ENCODE measurements at regions not wholly inside any gene's neighbourhood (a gene's known extent, or its start where the extent isn't known, plus 50 kb on each side); places are given as distances from the start of the nearest gene placed in this dataset.

DNA sequence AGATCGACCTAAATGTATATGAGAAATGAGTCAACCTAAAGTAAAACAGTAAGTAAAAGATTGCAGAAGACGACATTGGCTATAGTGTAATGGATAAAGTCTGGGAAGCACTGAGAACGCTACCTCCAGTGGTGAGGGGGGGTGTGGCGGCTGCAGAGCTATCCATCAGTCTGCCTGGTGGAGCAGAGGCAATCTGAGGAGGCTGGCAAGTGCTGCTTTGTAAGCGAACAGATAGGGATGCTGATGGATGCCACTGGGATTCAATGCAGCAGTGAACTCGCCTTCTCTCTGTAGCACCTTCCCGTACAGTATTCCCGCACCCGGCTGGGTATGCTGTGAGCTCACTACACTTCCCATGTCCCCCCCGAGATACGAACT, 261.5 kb downstream of the NSG2 start:
- Histone ChIP-seq H3K4me3 (no peak overlapping the region), H3K36me3 (ENCODE audit: low read depth) (no peaks in the 10 kb centered on the region), H3K9me3 (no peaks in the 10 kb centered on the region), H3K4me1 (ENCODE audit: low read depth) (no peaks in the 10 kb centered on the region)
- no peak for DNase-seq
- ATAC-seq: no peak
- intact Hi-C loops (cut with DNase I, micrococcal nuclease): no loop called here
- TF ChIP-seq CTCF (IDR thresholded peaks at IDR 0.05): no peak

DNA sequence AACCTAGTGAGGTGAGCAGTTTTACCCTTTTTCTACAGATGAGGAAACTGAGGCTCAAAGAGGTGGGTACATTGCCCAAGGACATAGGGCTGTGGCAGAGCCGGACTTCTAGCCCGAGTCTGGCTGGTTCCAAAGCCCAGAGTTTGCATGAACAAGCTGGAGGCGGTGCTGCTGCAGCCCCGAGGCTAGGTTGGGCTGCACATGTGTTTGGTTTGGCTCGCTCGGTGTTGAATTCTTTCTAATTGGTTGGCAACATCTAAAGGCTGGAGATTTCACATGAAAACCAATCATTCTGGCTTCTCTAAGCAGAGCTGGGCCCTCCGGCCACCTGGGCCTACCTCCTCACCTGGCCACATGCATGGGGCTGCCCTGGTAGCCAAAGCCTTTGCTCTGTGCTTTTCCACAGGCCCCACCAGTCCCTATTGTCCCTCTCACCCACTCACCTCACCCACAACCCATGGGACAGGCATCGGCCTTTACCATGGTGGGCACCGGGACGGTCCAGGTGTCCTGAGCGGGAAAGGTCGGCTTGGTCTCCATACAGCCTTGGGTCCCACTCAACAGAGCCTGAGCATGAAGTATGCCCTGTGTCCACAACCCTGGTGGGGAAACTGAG, 262.3 kb downstream of the NSG2 start:
- no peaks in the 10 kb centered on the region for H3K36me3 ChIP-seq (ENCODE audit: low read depth)
- intact Hi-C loops (cut with DNase I, micrococcal nuclease): no loop called here

GRCh38 chr5:174309131-174309795, 263.8 kb downstream of the NSG2 start:
- no peak for ATAC-seq
- no peak for TF ChIP-seq CTCF (IDR thresholded peaks at IDR 0.05)
- H3K4me1 ChIP-seq (ENCODE audit: low read depth): no peaks in the 10 kb centered on the region
- no peaks in the 10 kb centered on the region for H3K36me3 ChIP-seq (ENCODE audit: low read depth)
- intact Hi-C loops (cut with DNase I, micrococcal nuclease): no loop called here
- no peak overlapping the region for H3K4me3 ChIP-seq
- H3K9me3 ChIP-seq: no peaks in the 10 kb centered on the region
- no peak for DNase-seq

More for the DNA sequence above, 262.3 kb downstream of the NSG2 start:
- no peaks in the 10 kb centered on the region for H3K4me1 ChIP-seq (ENCODE audit: low read depth)
- no peak for TF ChIP-seq CTCF (IDR thresholded peaks at IDR 0.05)
- DNase-seq (no peak), ATAC-seq (no peak)
- no peaks in the 10 kb centered on the region for H3K9me3 ChIP-seq
- no peak overlapping the region for H3K4me3 ChIP-seq

- TF ChIP-seq CTCF (IDR thresholded peaks at IDR 0.05): no peak
- Histone ChIP-seq H3K4me3 (no peak overlapping the region), H3K36me3 (ENCODE audit: low read depth) (no peaks in the 10 kb centered on the region), H3K9me3 (no peaks in the 10 kb centered on the region), H3K4me1 (ENCODE audit: low read depth) (no peaks in the 10 kb centered on the region)
- intact Hi-C loops (cut with DNase I, micrococcal nuclease): loop anchor here in 1 of 2 donors (10.0 kb wide), 1 partner anchor 695 kb away; the partner anchor contains the start of gene BOD1
- DNase-seq (no peak), ATAC-seq (no peak)
These were observed 264.7 kb downstream of the NSG2 start for GRCh38 chr5:174310243-174310642.

DNA sequence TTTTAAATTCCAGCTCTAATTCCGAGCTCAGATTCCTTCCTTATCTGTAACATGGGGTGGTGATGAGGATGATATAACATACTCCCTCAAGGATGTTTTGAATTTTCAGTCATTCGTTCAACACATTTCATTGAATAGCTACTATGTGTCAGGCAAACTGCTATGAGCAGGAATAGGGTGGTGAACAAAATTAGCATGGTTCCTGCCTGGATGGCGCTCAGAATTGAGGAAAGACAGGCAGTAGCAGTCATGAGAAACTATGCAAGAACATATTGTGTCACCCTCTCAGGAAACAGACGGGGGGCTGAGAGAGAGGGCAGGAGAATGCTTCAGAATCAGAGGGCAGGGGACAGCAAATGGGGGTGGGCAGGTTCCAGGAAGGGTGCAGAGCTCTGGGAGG, 265.2 kb downstream of the NSG2 start:
- intact Hi-C loops (cut with DNase I, micrococcal nuclease): loop anchor here in 1 of 2 donors (10.0 kb wide), 1 partner anchor 696 kb away; the partner anchor contains the start of gene BOD1

More for the DNA sequence above, 265.2 kb downstream of the NSG2 start:
- no peak for ATAC-seq
- H3K4me1 ChIP-seq (ENCODE audit: low read depth): no peaks in the 10 kb centered on the region
- DNase-seq: no peak
- no peak for TF ChIP-seq CTCF (IDR thresholded peaks at IDR 0.05)
- no peak overlapping the region for H3K4me3 ChIP-seq
- no peaks in the 10 kb centered on the region for H3K9me3 ChIP-seq
- H3K36me3 ChIP-seq (ENCODE audit: low read depth): no peaks in the 10 kb centered on the region

Data from mucosa of descending colon (tissue), 3 donors.